ENCODE measurements at regions not wholly inside any gene's neighbourhood (a gene's known extent, or its start where the extent isn't known, plus 50 kb on each side); places are given as distances from the start of the nearest gene placed in this dataset.

DNA sequence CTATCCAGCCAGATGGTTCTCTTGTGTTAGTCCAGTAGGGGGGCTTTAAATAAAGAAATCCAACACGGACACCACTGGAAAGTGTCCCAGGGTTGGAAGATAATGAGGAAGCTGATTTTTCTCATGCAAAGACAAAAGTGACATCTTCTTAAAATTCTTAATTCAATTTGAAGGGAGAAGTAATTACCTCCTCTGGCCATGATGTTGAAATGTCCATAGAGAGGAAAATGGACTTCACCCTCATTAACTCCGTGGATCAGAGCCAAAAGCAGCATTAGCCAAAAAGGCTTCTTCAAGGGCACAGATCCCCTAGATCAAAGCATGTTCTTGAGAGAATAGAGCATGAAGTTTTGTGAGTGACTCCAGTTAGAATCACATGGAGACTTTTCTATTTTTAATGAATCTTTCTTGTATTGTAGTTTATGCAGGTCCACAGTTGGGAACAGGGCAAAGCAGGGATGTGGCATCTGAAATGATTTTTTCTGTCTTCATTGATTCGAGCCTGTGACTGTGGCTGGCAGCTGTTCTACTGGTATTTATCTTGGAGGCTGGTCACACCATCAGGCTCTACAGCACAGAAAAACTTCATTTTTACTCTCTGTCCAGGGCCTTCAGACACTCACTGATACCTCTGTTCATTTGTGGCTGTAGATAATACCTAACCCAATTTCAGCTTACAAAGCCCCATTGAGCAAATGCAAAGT is 1002.5 kb downstream of the AACS start:
- ATAC-seq (no peak), DNase-seq (ENCODE audit: low spot score) (no peak)
- ChIA-PET CTCF (no interaction called here), POLR2A (no interaction called here)
- Mint-ChIP-seq H3K36me3 (peaks cover 75% of the 10 kb centered on the region), H3K9me3 (peaks cover 87% of the 10 kb centered on the region), H3K4me1 (no peaks in the 10 kb centered on the region), H3K27ac (no peak overlapping the region), H3K27me3 (ENCODE audit: low read depth) (peaks cover 23% of the 10 kb centered on the region; the same call in 1 of the 2 replicates), H3K4me3 (no peak overlapping the region)
- TF ChIP-seq CREM (CRISPR knock-in tag; IDR thresholded peaks at IDR 0.05) (no peak), ZNF317 (CRISPR knock-in tag; IDR thresholded peaks at IDR 0.05; ENCODE audit: borderline replicate concordance, low read depth) (no peak), ZNF423 (CRISPR knock-in tag; IDR thresholded peaks at IDR 0.05) (no peak), TP53 (CRISPR knock-in tag; IDR thresholded peaks at IDR 0.05) (no peak), ZNF396 (CRISPR knock-in tag; IDR thresholded peaks at IDR 0.05; ENCODE audit: borderline replicate concordance) (no peak), ZBTB21 (CRISPR knock-in tag; IDR thresholded peaks at IDR 0.05; ENCODE audit: borderline replicate concordance) (no peak), NR3C1 (CRISPR knock-in tag; conservative IDR thresholded peaks at IDR 0.05; ENCODE audit: low read depth) (no peak), OVOL2 (CRISPR knock-in tag; IDR thresholded peaks at IDR 0.05; ENCODE audit: borderline replicate concordance) (no peak), IRF2 (CRISPR knock-in tag; IDR thresholded peaks at IDR 0.05; ENCODE audit: borderline replicate concordance, low read depth) (no peak)
- TF ChIP-seq, protein P1, sequence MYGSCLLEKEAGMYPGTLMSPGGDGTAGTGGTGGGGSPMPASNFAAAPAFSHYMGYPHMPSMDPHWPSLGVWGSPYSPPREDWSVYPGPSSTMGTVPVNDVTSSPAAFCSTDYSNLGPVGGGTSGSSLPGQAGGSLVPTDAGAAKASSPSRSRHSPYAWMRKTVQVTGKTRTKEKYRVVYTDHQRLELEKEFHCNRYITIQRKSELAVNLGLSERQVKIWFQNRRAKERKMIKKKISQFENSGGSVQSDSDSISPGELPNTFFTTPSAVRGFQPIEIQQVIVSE (CRISPR knock-in tag; IDR thresholded peaks at IDR 0.05; ENCODE audit: borderline replicate concordance): no peak
- TF ChIP-seq, protein P2, sequence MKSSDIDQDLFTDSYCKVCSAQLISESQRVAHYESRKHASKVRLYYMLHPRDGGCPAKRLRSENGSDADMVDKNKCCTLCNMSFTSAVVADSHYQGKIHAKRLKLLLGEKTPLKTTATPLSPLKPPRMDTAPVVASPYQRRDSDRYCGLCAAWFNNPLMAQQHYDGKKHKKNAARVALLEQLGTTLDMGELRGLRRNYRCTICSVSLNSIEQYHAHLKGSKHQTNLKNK (CRISPR knock-in tag; IDR thresholded peaks at IDR 0.05): no peak
- TF ChIP-seq, protein P3, sequence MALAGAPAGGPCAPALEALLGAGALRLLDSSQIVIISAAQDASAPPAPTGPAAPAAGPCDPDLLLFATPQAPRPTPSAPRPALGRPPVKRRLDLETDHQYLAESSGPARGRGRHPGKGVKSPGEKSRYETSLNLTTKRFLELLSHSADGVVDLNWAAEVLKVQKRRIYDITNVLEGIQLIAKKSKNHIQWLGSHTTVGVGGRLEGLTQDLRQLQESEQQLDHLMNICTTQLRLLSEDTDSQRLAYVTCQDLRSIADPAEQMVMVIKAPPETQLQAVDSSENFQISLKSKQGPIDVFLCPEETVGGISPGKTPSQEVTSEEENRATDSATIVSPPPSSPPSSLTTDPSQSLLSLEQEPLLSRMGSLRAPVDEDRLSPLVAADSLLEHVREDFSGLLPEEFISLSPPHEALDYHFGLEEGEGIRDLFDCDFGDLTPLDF (CRISPR knock-in tag; IDR thresholded peaks at IDR 0.05): no peak
- TF ChIP-seq, protein P4, sequence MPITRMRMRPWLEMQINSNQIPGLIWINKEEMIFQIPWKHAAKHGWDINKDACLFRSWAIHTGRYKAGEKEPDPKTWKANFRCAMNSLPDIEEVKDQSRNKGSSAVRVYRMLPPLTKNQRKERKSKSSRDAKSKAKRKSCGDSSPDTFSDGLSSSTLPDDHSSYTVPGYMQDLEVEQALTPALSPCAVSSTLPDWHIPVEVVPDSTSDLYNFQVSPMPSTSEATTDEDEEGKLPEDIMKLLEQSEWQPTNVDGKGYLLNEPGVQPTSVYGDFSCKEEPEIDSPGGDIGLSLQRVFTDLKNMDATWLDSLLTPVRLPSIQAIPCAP (CRISPR knock-in tag; IDR thresholded peaks at IDR 0.05): no peak

DNA sequence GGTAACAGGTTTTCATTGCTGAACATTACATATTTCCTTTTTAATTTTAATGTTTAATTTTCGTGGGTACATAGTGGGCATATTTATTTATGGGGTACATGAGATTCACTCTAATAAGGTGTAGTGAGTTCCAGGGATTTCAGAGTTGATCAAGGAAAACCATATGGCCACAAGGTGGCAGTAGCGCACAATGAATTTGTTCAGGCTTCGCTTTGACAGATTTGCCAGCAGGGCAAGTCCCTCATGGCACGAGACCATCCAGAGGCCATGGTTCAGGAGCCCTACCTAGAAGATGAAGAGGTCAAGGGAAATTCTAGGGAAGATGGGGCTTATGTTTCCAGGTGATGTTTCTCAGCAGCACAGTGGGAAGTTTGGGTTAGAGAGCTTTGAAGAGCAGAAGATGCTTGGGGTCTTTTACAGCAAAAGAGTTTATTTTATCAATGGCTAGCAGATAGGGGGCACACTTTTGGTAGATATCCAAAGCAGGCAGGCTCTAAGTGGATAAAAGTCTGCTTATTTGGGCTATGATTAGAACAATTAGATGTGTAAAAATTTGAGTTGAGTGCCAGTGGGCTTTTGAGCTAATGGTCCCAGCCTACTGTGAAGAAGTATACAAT is 1004.4 kb downstream of the AACS start:
- DNase-seq (ENCODE audit: low spot score): peak; percentile 47
- POLR2A ChIA-PET: no interaction called here
- Mint-ChIP-seq H3K27me3 (ENCODE audit: low read depth) (peaks cover 17% of the 10 kb centered on the region; the same call in 1 of the 2 replicates), H3K4me3 (no peak overlapping the region), H3K27ac (no peak overlapping the region), H3K36me3 (peaks cover 70% of the 10 kb centered on the region), H3K9me3 (peaks cover 86% of the 10 kb centered on the region), H3K4me1 (no peaks in the 10 kb centered on the region)
- no peak; the same call in 1 of the 2 replicates for ATAC-seq
- CTCF ChIA-PET: no interaction called here
- TF ChIP-seq FOXJ3 (CRISPR knock-in tag; IDR thresholded peaks at IDR 0.05; ENCODE audit: borderline replicate concordance) (no peak), MXD4 (CRISPR knock-in tag; IDR thresholded peaks at IDR 0.05; ENCODE audit: borderline replicate concordance) (no peak), SMAD3 (CRISPR knock-in tag; IDR thresholded peaks at IDR 0.05; ENCODE audit: borderline replicate concordance) (no peak)
- TF ChIP-seq, protein P5, sequence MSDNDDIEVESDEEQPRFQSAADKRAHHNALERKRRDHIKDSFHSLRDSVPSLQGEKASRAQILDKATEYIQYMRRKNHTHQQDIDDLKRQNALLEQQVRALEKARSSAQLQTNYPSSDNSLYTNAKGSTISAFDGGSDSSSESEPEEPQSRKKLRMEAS (CRISPR knock-in tag; IDR thresholded peaks at IDR 0.05): no peak
- TF ChIP-seq, protein P6, sequence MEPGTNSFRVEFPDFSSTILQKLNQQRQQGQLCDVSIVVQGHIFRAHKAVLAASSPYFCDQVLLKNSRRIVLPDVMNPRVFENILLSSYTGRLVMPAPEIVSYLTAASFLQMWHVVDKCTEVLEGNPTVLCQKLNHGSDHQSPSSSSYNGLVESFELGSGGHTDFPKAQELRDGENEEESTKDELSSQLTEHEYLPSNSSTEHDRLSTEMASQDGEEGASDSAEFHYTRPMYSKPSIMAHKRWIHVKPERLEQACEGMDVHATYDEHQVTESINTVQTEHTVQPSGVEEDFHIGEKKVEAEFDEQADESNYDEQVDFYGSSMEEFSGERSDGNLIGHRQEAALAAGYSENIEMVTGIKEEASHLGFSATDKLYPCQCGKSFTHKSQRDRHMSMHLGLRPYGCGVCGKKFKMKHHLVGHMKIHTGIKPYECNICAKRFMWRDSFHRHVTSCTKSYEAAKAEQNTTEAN (CRISPR knock-in tag; IDR thresholded peaks at IDR 0.05): no peak
- TF ChIP-seq, protein P7, sequence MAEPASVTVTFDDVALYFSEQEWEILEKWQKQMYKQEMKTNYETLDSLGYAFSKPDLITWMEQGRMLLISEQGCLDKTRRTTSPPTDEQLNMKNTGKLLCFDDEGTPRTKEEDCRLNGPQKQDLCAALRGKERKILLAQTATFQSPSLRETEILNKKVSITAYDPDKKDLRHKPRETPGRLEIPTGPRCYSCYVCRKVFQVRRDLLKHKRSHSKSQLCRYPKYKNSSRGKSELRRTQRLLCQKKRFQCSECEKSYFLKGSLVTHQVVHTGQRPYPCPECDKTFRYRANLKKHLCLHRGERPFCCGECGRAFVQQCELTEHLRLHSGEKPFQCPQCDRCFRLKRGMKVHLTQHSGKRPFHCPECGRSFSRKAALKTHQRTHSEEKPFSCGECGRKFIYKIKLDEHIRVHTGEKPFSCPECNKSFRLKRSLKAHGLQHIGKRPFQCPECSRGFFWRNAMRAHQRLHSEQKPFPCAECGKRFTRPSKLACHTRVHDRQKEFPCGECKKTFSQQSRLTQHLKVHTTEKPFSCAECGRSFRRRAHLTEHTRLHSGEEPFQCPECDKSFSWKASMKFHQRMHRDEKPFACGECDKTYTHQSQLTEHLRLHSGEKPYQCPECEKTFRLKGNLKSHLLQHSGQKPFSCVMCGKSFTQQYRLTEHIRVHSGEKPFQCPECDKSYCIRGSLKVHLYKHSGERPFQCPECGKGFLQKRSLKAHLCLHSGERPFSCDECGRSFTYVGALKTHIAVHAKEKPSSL (CRISPR knock-in tag; conservative IDR thresholded peaks at IDR 0.05): peak; percentile 100
- TF ChIP-seq, protein P8, sequence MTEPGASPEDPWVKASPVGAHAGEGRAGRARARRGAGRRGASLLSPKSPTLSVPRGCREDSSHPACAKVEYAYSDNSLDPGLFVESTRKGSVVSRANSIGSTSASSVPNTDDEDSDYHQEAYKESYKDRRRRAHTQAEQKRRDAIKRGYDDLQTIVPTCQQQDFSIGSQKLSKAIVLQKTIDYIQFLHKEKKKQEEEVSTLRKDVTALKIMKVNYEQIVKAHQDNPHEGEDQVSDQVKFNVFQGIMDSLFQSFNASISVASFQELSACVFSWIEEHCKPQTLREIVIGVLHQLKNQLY (CRISPR knock-in tag; IDR thresholded peaks at IDR 0.05): no peak
- TF ChIP-seq, protein P9, sequence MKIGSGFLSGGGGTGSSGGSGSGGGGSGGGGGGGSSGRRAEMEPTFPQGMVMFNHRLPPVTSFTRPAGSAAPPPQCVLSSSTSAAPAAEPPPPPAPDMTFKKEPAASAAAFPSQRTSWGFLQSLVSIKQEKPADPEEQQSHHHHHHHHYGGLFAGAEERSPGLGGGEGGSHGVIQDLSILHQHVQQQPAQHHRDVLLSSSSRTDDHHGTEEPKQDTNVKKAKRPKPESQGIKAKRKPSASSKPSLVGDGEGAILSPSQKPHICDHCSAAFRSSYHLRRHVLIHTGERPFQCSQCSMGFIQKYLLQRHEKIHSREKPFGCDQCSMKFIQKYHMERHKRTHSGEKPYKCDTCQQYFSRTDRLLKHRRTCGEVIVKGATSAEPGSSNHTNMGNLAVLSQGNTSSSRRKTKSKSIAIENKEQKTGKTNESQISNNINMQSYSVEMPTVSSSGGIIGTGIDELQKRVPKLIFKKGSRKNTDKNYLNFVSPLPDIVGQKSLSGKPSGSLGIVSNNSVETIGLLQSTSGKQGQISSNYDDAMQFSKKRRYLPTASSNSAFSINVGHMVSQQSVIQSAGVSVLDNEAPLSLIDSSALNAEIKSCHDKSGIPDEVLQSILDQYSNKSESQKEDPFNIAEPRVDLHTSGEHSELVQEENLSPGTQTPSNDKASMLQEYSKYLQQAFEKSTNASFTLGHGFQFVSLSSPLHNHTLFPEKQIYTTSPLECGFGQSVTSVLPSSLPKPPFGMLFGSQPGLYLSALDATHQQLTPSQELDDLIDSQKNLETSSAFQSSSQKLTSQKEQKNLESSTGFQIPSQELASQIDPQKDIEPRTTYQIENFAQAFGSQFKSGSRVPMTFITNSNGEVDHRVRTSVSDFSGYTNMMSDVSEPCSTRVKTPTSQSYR (CRISPR knock-in tag; IDR thresholded peaks at IDR 0.05): no peak
- TF ChIP-seq, protein P3 (CRISPR knock-in tag; IDR thresholded peaks at IDR 0.05): no peak
